BLaER1 (cell line): ENCODE measurements at regions not wholly inside any gene's neighbourhood (a gene's known extent, or its start where the extent isn't known, plus 50 kb on each side); places are given as distances from the start of the nearest gene placed in this dataset.
A peak's percentile ranks its signal among the peaks of the same experiment; 100 is the strongest.
"Not testable (repeated sequence)": the region's sequence is repeated elsewhere in the genome, so short reads cannot be mapped to it uniquely, and the experiment has no call there.

ENCODE experiments used
- H3K27ac ChIP-seq: shearing (Covaris generic); formaldehyde crosslinking; 2 replicates; pipeline ENCODE4 v1.8.1; 2022
- H3K27me3 ChIP-seq: shearing (Covaris generic); formaldehyde crosslinking; 2 replicates; pipeline ENCODE4 v1.8.1; 2022
- H3K36me3 ChIP-seq: shearing (Covaris generic); formaldehyde crosslinking; 2 replicates; pipeline ENCODE4 v1.8.1; 2022
- H3K4me1 ChIP-seq: shearing (Covaris generic); formaldehyde crosslinking; 2 replicates; pipeline ENCODE4 v1.8.1; 2022
- H3K4me2 ChIP-seq: shearing (Covaris generic); formaldehyde crosslinking; 2 replicates; pipeline ENCODE4 v1.8.1; 2022
- H3K4me3 ChIP-seq: shearing (Covaris generic); formaldehyde crosslinking; 2 replicates; pipeline ENCODE4 v1.8.1; 2022
- H3K9ac ChIP-seq: shearing (Covaris generic); formaldehyde crosslinking; 2 replicates; pipeline ENCODE4 v1.8.1; 2022
- H3K9me3 ChIP-seq: shearing (Covaris generic); formaldehyde crosslinking; 2 replicates; pipeline ENCODE4 v1.8.1; 2022
- H4K20me1 ChIP-seq: shearing (Covaris generic); formaldehyde crosslinking; 2 replicates; pipeline ENCODE4 v1.8.1; 2022
- Cebpa-rat ChIP-seq: shearing (Covaris generic); IDR thresholded peaks from 2 replicates; pipeline ENCODE4 v1.8.1; 2022

DNA sequence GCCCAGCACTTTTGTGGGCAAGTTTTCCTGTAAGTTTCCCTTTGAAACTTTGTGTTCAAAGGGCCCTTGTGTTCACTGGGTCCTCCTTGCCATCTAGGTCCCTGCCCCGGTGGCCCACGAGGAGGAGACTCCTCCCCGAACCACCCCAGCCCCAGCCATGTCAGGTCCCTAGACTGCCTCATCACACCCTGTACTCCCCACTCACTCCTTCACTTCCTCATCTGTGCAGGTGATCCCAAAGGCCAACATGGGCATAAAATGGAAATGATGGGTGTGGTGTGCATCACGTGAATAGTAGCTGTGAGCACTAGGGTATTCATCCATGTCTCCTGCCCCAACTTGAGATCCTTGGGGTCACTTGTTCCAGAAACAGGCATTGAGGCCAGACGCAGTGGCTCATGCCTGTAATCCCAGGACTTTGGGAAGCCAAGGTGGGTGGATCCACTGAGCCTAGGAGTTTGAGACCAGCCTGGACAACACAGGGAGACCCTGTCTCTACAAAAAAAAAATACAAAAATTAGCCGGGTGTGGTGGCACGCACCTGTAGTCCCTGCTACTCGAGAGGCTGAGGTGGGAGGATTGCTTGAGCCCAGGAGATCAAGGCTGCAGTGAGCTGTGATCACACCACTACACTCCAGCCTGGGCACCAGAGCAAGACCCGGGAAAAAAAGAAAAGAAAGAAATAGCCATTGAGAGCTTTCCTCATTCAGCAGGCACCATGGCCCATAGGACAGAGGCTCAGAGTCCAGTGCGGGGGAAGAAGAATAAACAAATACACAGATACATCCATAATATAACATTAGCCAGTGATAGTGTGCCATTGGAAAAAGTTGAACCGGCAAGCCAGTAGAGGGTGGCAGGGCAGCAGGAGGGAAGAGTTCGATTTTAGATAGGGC lies 74.5 kb downstream of the KATNIP start:
- Histone ChIP-seq H3K27ac (no peak overlapping the region), H4K20me1 (no peaks in the 10 kb centered on the region), H3K4me2 (peak overlapping the region; percentile 32), H3K9ac (no peak overlapping the region), H3K9me3 (0 out of 2 replicates have a peak, but pooled peaks cover 10% of the 10 kb centered on the region), H3K36me3 (peaks cover 13% of the 10 kb centered on the region; the same call in 1 of the 2 replicates), H3K4me3 (no peak overlapping the region), H3K27me3 (no peaks in the 10 kb centered on the region), H3K4me1 (peaks cover 38% of the 10 kb centered on the region)
- TF ChIP-seq Cebpa-rat: no peak

- no peak for TF ChIP-seq Cebpa-rat
- H3K4me2 ChIP-seq: no peak overlapping the region
- peaks cover 40% of the 10 kb centered on the region for H3K4me1 ChIP-seq
- H3K27me3 ChIP-seq: no peaks in the 10 kb centered on the region
- no peaks in the 10 kb centered on the region for H4K20me1 ChIP-seq
- H3K36me3 ChIP-seq: 0 out of 2 replicates have a peak, but pooled peaks cover 6% of the 10 kb centered on the region
- H3K9me3 ChIP-seq: 0 out of 2 replicates have a peak, but pooled peaks cover 10% of the 10 kb centered on the region
- H3K27ac ChIP-seq: no peak overlapping the region
- H3K9ac ChIP-seq: no peak overlapping the region
- no peak overlapping the region for H3K4me3 ChIP-seq
Observed at GRCh38 chr16:27625050-27625697, 75.2 kb downstream of the KATNIP start.

- Histone ChIP-seq H3K36me3 (peaks cover 14% of the 10 kb centered on the region; the same call in 1 of the 2 replicates), H3K9me3 (no peaks in the 10 kb centered on the region)
- no peak for TF ChIP-seq Cebpa-rat
Observed at GRCh38 chr16:27627136-27627535, 77.2 kb downstream of the KATNIP start.

DNA sequence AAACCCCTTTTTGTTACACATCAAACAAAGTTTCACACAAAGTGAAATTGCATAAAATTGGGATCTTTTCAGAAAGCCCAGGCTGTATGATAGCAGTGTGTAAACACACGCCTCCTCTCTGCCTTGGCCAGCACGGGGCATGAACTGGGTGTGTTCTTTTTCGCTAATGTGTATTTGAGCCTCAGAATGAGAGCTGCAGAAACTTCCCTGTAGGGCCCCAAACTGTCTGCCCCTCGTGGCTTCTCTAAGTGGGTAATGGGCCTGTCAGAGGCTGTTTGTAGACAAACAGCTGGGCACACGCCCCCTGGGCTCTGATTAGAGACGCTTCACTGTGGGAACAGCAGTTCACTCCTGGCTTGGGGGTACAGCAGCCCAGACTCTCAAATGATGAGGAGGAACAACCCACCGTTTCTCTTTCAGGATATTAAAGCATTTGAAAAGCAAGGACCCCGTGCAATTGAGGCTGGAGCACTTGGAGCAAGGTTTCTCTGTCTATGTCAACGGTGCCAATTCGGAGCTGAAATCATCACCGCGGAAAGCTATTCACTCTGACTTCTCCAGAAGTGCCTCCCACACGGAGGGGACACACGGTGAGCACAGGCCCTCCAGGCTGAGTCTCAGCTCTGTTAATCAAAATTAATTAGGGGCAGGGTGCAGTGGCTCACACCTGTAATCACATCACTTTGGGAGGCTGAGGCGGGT lies 78.4 kb downstream of the KATNIP start:
- Histone ChIP-seq H3K9ac (no peak overlapping the region), H3K27me3 (no peaks in the 10 kb centered on the region), H3K36me3 (peaks cover 14% of the 10 kb centered on the region; the same call in 1 of the 2 replicates), H3K9me3 (no peaks in the 10 kb centered on the region), H3K27ac (no peak overlapping the region), H4K20me1 (no peaks in the 10 kb centered on the region), H3K4me1 (peaks cover 33% of the 10 kb centered on the region), H3K4me3 (no peak overlapping the region), H3K4me2 (peak overlapping the region; percentile 60)
- TF ChIP-seq Cebpa-rat: no peak

More at GRCh38 chr16:27627136-27627535, 77.2 kb downstream of the KATNIP start:
- peaks cover 36% of the 10 kb centered on the region for H3K4me1 ChIP-seq
- no peaks in the 10 kb centered on the region for H3K27me3 ChIP-seq
- H3K27ac ChIP-seq: no peak overlapping the region
- H3K4me3 ChIP-seq: no peak overlapping the region
- no peak overlapping the region for H3K4me2 ChIP-seq
- no peak overlapping the region for H3K9ac ChIP-seq
- no peaks in the 10 kb centered on the region for H4K20me1 ChIP-seq

DNA sequence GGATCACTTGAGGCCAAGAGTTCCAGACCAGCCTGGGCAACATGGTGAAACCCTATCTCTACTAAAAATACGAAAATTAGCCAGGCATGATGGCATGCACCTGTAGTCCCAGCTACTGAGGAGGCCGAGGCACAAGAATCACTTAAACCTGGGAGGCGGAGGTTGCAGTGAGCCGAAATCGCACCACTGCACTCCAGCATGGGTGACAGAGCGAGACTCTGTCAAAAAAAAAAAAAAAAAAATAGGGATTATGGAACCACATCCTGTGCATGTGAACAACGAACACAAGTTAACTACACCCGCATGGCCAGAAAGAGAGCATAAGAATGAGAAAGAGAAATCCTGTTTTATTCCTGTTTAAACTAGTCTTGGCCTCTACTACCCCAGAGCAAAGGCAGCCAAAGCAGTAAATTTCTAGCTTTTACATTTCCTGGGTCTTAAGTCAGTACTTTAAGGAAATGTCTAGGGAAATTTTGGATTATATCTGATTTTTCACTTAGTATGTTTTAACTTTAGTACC lies 79.1 kb downstream of the KATNIP start:
- H3K9ac ChIP-seq, H4K20me1 ChIP-seq, H3K4me3 ChIP-seq, H3K9me3 ChIP-seq, H3K27ac ChIP-seq, H3K27me3 ChIP-seq: not testable (repeated sequence)
- Histone ChIP-seq H3K36me3 (peaks cover 14% of the 10 kb centered on the region; the same call in 1 of the 2 replicates), H3K4me2 (peak overlapping the region; percentile 60), H3K4me1 (peaks cover 34% of the 10 kb centered on the region)

DNA sequence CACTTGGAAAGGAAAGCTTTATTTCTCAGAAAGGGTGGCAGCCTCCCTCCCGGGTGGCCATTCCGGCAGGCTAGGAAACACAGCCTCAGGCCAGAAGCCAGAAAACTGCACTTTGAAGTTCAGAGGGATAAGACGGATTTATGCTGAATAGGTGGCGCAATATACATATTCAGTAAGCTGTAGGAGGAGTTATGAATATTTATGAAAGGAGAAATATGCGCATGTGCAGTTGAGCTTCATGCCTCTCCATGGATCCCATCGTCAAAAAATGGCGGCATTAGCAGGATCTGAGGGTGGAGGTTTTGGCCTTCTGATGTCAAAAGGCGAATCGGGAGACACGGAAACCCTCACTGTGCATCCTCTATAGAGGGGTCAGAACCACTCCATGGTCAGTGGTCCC lies 82.3 kb downstream of the KATNIP start:
- Histone ChIP-seq H3K27me3 (peaks cover 6% of the 10 kb centered on the region; the same call in 1 of the 2 replicates), H3K4me1 (peaks cover 53% of the 10 kb centered on the region), H3K36me3 (peaks cover 14% of the 10 kb centered on the region; the same call in 1 of the 2 replicates), H4K20me1 (peaks cover 29% of the 10 kb centered on the region), H3K4me2 (no peak overlapping the region), H3K9ac (no peak overlapping the region), H3K27ac (no peak overlapping the region), H3K9me3 (no peaks in the 10 kb centered on the region), H3K4me3 (no peak overlapping the region)
- no peak for TF ChIP-seq Cebpa-rat

GRCh38 chr16:27633221-27633620 lies 83.3 kb downstream of the KATNIP start:
- Histone ChIP-seq H4K20me1 (peaks cover 39% of the 10 kb centered on the region), H3K4me2 (no peak overlapping the region), H3K9me3 (no peaks in the 10 kb centered on the region), H3K9ac (no peak overlapping the region), H3K27ac (no peak overlapping the region), H3K4me3 (no peak overlapping the region), H3K27me3 (peaks cover 12% of the 10 kb centered on the region; the same call in 1 of the 2 replicates), H3K4me1 (peaks cover 60% of the 10 kb centered on the region), H3K36me3 (peaks cover 14% of the 10 kb centered on the region; the same call in 1 of the 2 replicates)
- TF ChIP-seq Cebpa-rat: no peak

GRCh38 chr16:27633721-27634120 lies 83.8 kb downstream of the KATNIP start:
- Histone ChIP-seq H3K4me2 (peak overlapping the region; percentile 89; the same call in 1 of the 2 replicates), H3K9me3 (no peaks in the 10 kb centered on the region), H3K36me3 (peaks cover 14% of the 10 kb centered on the region; the same call in 1 of the 2 replicates), H3K27me3 (peaks cover 12% of the 10 kb centered on the region; the same call in 1 of the 2 replicates), H3K9ac (no peak overlapping the region), H3K4me1 (peaks cover 55% of the 10 kb centered on the region), H3K27ac (no peak overlapping the region), H4K20me1 (peaks cover 43% of the 10 kb centered on the region), H3K4me3 (no peak overlapping the region)
- no peak for TF ChIP-seq Cebpa-rat

DNA sequence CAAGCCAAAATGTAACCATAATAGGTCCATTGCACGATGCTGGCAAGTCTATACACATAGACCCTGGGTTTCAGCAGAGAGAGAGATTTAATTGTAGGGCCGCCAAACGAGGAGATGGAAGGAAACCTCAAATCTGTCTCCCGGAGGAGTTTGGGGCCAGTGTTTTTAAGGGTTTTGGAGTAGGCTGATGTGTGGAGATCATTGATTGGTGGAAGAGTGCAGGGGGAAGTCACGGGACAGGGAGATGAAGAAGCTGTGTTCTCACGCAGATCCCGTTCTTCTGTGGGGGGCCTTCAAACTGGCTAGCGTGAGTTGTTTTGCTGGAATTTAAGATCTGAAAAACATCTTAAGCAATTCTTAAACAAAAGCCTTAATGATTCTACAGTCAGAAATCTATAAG lies 84.8 kb downstream of the KATNIP start:
- TF ChIP-seq Cebpa-rat: no peak
- Histone ChIP-seq H3K4me2 (peak overlapping the region; percentile 89), H3K9ac (no peak overlapping the region), H3K9me3 (no peaks in the 10 kb centered on the region), H3K4me3 (no peak overlapping the region), H3K27ac (no peak overlapping the region), H3K4me1 (peaks cover 46% of the 10 kb centered on the region), H3K36me3 (peaks cover 14% of the 10 kb centered on the region; the same call in 1 of the 2 replicates), H3K27me3 (peaks cover 12% of the 10 kb centered on the region; the same call in 1 of the 2 replicates), H4K20me1 (peaks cover 51% of the 10 kb centered on the region)
